Smooth muscle cell (in vitro differentiated cells): ENCODE measurements at regions not wholly inside any gene's neighbourhood (a gene's known extent, or its start where the extent isn't known, plus 50 kb on each side); places are given as distances from the start of the nearest gene placed in this dataset.

ENCODE experiments used
- DNase-seq: peaks from one replicate; lab custom pipeline; 2025; ENCODE audit not compliant: unreplicated experiment; lab: John Stamatoyannopoulos, UW
- H2AFZ ChIP-seq: fragments of 200-600 bp; sonication (generic); 2 replicates; pipeline ENCODE4 v1.6.0; 2016; ENCODE audit warnings: antibody characterized with exemption, low read depth, mild to moderate bottlenecking
- H3F3A ChIP-seq: fragments of 200-600 bp; sonication (generic); 2 replicates; pipeline ENCODE4 v1.6.0; 2017; ENCODE audit warnings: antibody characterized with exemption, low read depth
- H3K27ac ChIP-seq: fragments of 200-600 bp; sonication (generic); 2 replicates; pipeline ENCODE4 v1.5.1; 2016; ENCODE audit warnings: low read depth, mild to moderate bottlenecking
- H3K27me3 ChIP-seq: fragments of 200-600 bp; sonication (generic); 2 replicates; pipeline ENCODE4 v1.6.1; 2016; ENCODE audit warnings: low read depth, mild to moderate bottlenecking
- H3K36me3 ChIP-seq: fragments of 200-600 bp; sonication (generic); 2 replicates; pipeline ENCODE4 v1.5.1; 2016; ENCODE audit warnings: low read depth
- H3K4me1 ChIP-seq: fragments of 200-600 bp; sonication (generic); 2 replicates; pipeline ENCODE4 v1.5.1; 2016; ENCODE audit warnings: low read depth
- H3K4me2 ChIP-seq: fragments of 200-600 bp; sonication (generic); 2 replicates; pipeline ENCODE4 v1.6.0; 2016; ENCODE audit warnings: mild to moderate bottlenecking
- H3K4me3 ChIP-seq: fragments of 200-600 bp; sonication (generic); 2 replicates; pipeline ENCODE4 v1.5.1; 2016; ENCODE audit warnings: mild to moderate bottlenecking
- H3K79me2 ChIP-seq: fragments of 200-600 bp; sonication (generic); 2 replicates; pipeline ENCODE4 v1.6.0; 2016; ENCODE audit warnings: low read depth, mild to moderate bottlenecking
- H3K9ac ChIP-seq: fragments of 200-600 bp; sonication (generic); 2 replicates; pipeline ENCODE4 v1.6.0; 2016; ENCODE audit warnings: low read depth
- H3K9me3 ChIP-seq: fragments of 200-600 bp; sonication (generic); replicated peaks from 2 replicates; pipeline ENCODE4 v1.5.1; 2016; ENCODE audit warnings: low read depth
- H4K20me1 ChIP-seq: fragments of 200-600 bp; sonication (generic); 2 replicates; pipeline ENCODE4 v1.6.0; 2016; ENCODE audit warnings: low read depth
- WGBS: methylation state at CpG from one replicate; pipeline ENCODE4 v1.1.7; 2016; ENCODE audit warnings: low lambda C conversion rate; 5-methylcytosine and 5-hydroxymethylcytosine counted together
- TF ChIP-seq, protein P1 (sequence below): fragments of 200-600 bp; sonication (generic); IDR thresholded peaks from 2 replicates; pipeline ENCODE4 v1.5.1; 2017; ENCODE audit warnings: borderline replicate concordance, mild to moderate bottlenecking, antibody characterized with exemption; ENCODE audit not compliant: insufficient read depth, poor library complexity, severe bottlenecking

DNA sequence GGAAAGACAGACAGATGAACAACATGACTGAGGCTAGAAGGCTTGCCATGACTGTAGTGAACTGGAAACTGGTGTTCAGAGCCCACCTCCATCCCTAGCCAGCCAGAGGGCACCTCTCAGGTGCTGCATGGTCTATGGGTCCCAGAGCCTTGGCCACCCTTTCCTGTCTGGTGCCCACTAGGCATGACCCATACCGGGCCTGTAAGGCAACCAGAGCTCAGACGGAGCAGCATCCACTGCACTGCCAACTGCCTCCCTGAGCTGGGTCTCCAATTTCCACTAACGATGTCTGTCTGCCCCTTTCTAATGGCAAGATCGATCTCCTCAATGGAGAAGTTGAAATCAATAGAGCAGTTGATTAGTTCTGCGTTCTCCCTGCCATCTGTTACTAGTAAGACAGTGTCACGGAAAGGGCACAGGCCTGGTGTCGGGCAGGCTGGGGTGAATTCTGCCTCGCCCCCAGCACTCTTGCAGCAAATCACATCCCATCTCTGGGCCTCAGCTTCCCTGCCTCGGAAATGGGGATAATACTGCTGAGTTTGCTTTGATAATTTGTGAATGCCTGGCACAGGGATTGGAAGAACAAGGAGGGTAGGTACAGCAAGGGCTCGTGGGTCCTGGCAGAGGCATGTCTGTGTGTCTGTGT is 172.3 kb upstream of the MVB12B start:
- Histone ChIP-seq H3K9me3 (no peaks in the 10 kb centered on the region), H3K4me2 (no peak overlapping the region), H3K4me1 (no peaks in the 10 kb centered on the region), H3K79me2 (no peaks in the 10 kb centered on the region), H4K20me1 (no peaks in the 10 kb centered on the region), H3F3A (no peaks in the 10 kb centered on the region), H2AFZ (no peak overlapping the region), H3K27me3 (peaks cover 11% of the 10 kb centered on the region), H3K9ac (no peak overlapping the region), H3K27ac (no peak overlapping the region), H3K4me3 (no peak overlapping the region), H3K36me3 (no peaks in the 10 kb centered on the region)
- no peak for DNase-seq
- 82% methylated on average over 10 of the region's 10 CpGs for WGBS
- TF ChIP-seq, protein P1, sequence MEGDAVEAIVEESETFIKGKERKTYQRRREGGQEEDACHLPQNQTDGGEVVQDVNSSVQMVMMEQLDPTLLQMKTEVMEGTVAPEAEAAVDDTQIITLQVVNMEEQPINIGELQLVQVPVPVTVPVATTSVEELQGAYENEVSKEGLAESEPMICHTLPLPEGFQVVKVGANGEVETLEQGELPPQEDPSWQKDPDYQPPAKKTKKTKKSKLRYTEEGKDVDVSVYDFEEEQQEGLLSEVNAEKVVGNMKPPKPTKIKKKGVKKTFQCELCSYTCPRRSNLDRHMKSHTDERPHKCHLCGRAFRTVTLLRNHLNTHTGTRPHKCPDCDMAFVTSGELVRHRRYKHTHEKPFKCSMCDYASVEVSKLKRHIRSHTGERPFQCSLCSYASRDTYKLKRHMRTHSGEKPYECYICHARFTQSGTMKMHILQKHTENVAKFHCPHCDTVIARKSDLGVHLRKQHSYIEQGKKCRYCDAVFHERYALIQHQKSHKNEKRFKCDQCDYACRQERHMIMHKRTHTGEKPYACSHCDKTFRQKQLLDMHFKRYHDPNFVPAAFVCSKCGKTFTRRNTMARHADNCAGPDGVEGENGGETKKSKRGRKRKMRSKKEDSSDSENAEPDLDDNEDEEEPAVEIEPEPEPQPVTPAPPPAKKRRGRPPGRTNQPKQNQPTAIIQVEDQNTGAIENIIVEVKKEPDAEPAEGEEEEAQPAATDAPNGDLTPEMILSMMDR = no peak

GRCh38 chr9:126154869-126155268 is 171.8 kb upstream of the MVB12B start:
- DNase-seq = no peak
- 90% methylated on average over 5 of the region's 5 CpGs for WGBS
- Histone ChIP-seq H3K79me2 (no peaks in the 10 kb centered on the region), H4K20me1 (no peaks in the 10 kb centered on the region), H3K4me1 (no peaks in the 10 kb centered on the region), H3K4me3 (no peak overlapping the region), H3F3A (no peaks in the 10 kb centered on the region), H3K27me3 (peaks cover 11% of the 10 kb centered on the region), H3K27ac (no peak overlapping the region), H3K4me2 (no peak overlapping the region), H3K9ac (no peak overlapping the region), H3K36me3 (no peaks in the 10 kb centered on the region), H3K9me3 (no peaks in the 10 kb centered on the region), H2AFZ (no peak overlapping the region)
- TF ChIP-seq, protein P1 = no peak

- H3K36me3 ChIP-seq = no peaks in the 10 kb centered on the region
- H3F3A ChIP-seq = no peaks in the 10 kb centered on the region
- no peak overlapping the region for H3K4me3 ChIP-seq
- H2AFZ ChIP-seq = no peak overlapping the region
- H3K4me2 ChIP-seq = no peak overlapping the region
- 90% methylated on average over 19 of the region's 19 CpGs for WGBS
- TF ChIP-seq, protein P1 = no peak
- no peaks in the 10 kb centered on the region for H3K4me1 ChIP-seq
- H3K9ac ChIP-seq = no peak overlapping the region
- no peak for DNase-seq
- H3K27me3 ChIP-seq = peaks cover 11% of the 10 kb centered on the region
- H3K79me2 ChIP-seq = no peaks in the 10 kb centered on the region
- H3K27ac ChIP-seq = no peak overlapping the region
- H4K20me1 ChIP-seq = no peaks in the 10 kb centered on the region
- H3K9me3 ChIP-seq = no peaks in the 10 kb centered on the region
Measured at GRCh38 chr9:126155756-126156664, 170.6 kb upstream of the MVB12B start.

- DNase-seq = no peak
- WGBS = 89% methylated on average over 12 of the region's 12 CpGs
- Histone ChIP-seq H3K27ac (no peak overlapping the region), H3K4me1 (no peaks in the 10 kb centered on the region), H3K36me3 (no peaks in the 10 kb centered on the region), H3K27me3 (peaks cover 11% of the 10 kb centered on the region), H3K79me2 (no peaks in the 10 kb centered on the region), H2AFZ (no peak overlapping the region), H3K4me3 (no peak overlapping the region), H3F3A (no peaks in the 10 kb centered on the region), H3K4me2 (no peak overlapping the region), H4K20me1 (no peaks in the 10 kb centered on the region), H3K9me3 (no peaks in the 10 kb centered on the region), H3K9ac (no peak overlapping the region)
- TF ChIP-seq, protein P1 = no peak
Measured at GRCh38 chr9:126156898-126157297, 169.7 kb upstream of the MVB12B start.
